ENCODE measurements at regions not wholly inside any gene's neighbourhood (a gene's known extent, or its start where the extent isn't known, plus 50 kb on each side); places are given as distances from the start of the nearest gene placed in this dataset.

- intact Hi-C loops (cut with DNase I): no loop called here
- Histone ChIP-seq H3K36me3 (no peaks in the 10 kb centered on the region), H3K4me1 (replicated peaks) (no peaks in the 10 kb centered on the region), H3K27me3 (replicated peaks; ENCODE audit: insufficient read depth) (no peaks in the 10 kb centered on the region), H3K9me3 (no peaks in the 10 kb centered on the region), H3K27ac (no peak overlapping the region), H3K4me3 (no peak overlapping the region)
- WGBS: 43% methylated on average over 4 of the region's 4 CpGs
- DNase-seq (ENCODE audit: low spot score): no peak
- TF ChIP-seq POLR2A (IDR thresholded peaks at IDR 0.05) (no peak), CTCF (IDR thresholded peaks at IDR 0.05) (no peak), POLR2AphosphoS5 (IDR thresholded peaks at IDR 0.05) (no peak)
Measured at GRCh38 chr2:143852759-143853158, 667.2 kb downstream of the ZEB2 start.

GRCh38 chr2:143850084-143850483 lies 669.8 kb downstream of the ZEB2 start:
- no peak overlapping the region for H3K4me3 ChIP-seq
- no peak for DNase-seq (ENCODE audit: low spot score)
- 93% methylated on average over 3 of the region's 3 CpGs for WGBS
- H3K27me3 ChIP-seq (replicated peaks; ENCODE audit: insufficient read depth): no peaks in the 10 kb centered on the region
- H3K4me1 ChIP-seq (replicated peaks): no peaks in the 10 kb centered on the region
- TF ChIP-seq CTCF (IDR thresholded peaks at IDR 0.05) (no peak), POLR2AphosphoS5 (IDR thresholded peaks at IDR 0.05) (no peak), POLR2A (IDR thresholded peaks at IDR 0.05) (no peak)
- no peaks in the 10 kb centered on the region for H3K36me3 ChIP-seq
- intact Hi-C loops (cut with DNase I): no loop called here
- H3K27ac ChIP-seq: no peak overlapping the region
- no peaks in the 10 kb centered on the region for H3K9me3 ChIP-seq

GRCh38 chr2:143847257-143847656 lies 672.7 kb downstream of the ZEB2 start:
- no peaks in the 10 kb centered on the region for H3K27me3 ChIP-seq (replicated peaks; ENCODE audit: insufficient read depth)
- no peak for TF ChIP-seq POLR2AphosphoS5 (IDR thresholded peaks at IDR 0.05)
- no peak for TF ChIP-seq CTCF (IDR thresholded peaks at IDR 0.05)
- TF ChIP-seq POLR2A (IDR thresholded peaks at IDR 0.05): no peak
- intact Hi-C loops (cut with DNase I): no loop called here
- DNase-seq (ENCODE audit: low spot score): no peak
- H3K4me3 ChIP-seq: no peak overlapping the region
- no peaks in the 10 kb centered on the region for H3K4me1 ChIP-seq (replicated peaks)
- H3K9me3 ChIP-seq: no peaks in the 10 kb centered on the region
- H3K27ac ChIP-seq: no peak overlapping the region
- no peaks in the 10 kb centered on the region for H3K36me3 ChIP-seq
- WGBS: 84% methylated on average over 1 of the region's 1 CpG

GRCh38 chr2:143844986-143845385 lies 674.9 kb downstream of the ZEB2 start:
- TF ChIP-seq POLR2AphosphoS5 (IDR thresholded peaks at IDR 0.05) (no peak), POLR2A (IDR thresholded peaks at IDR 0.05) (no peak), CTCF (IDR thresholded peaks at IDR 0.05) (no peak)
- H3K27ac ChIP-seq: no peak overlapping the region

GRCh38 chr2:143843686-143844085 lies 676.2 kb downstream of the ZEB2 start:
- H3K27ac ChIP-seq: no peak overlapping the region
- no peak for TF ChIP-seq POLR2AphosphoS5 (IDR thresholded peaks at IDR 0.05)
- TF ChIP-seq POLR2A (IDR thresholded peaks at IDR 0.05): no peak
- TF ChIP-seq CTCF (IDR thresholded peaks at IDR 0.05): no peak
- H3K4me3 ChIP-seq: no peak overlapping the region
- whole genome bisulfite sequencing: 91% methylated on average over 3 of the region's 3 CpGs
- intact Hi-C loops (cut with DNase I): no loop called here
- H3K27me3 ChIP-seq (replicated peaks; ENCODE audit: insufficient read depth): no peaks in the 10 kb centered on the region
- no peaks in the 10 kb centered on the region for H3K4me1 ChIP-seq (replicated peaks)
- no peaks in the 10 kb centered on the region for H3K9me3 ChIP-seq
- no peaks in the 10 kb centered on the region for H3K36me3 ChIP-seq
- no peak for DNase-seq (ENCODE audit: low spot score)

More at GRCh38 chr2:143844986-143845385, 674.9 kb downstream of the ZEB2 start:
- H3K27me3 ChIP-seq (replicated peaks; ENCODE audit: insufficient read depth): no peaks in the 10 kb centered on the region
- no peaks in the 10 kb centered on the region for H3K4me1 ChIP-seq (replicated peaks)
- no peaks in the 10 kb centered on the region for H3K36me3 ChIP-seq
- DNase-seq (ENCODE audit: low spot score): no peak
- H3K4me3 ChIP-seq: no peak overlapping the region
- no peaks in the 10 kb centered on the region for H3K9me3 ChIP-seq
- 75% methylated on average over 6 of the region's 6 CpGs for WGBS
- intact Hi-C loops (cut with DNase I): no loop called here
